ENCODE measurements at regions not wholly inside any gene's neighbourhood (a gene's known extent, or its start where the extent isn't known, plus 50 kb on each side); places are given as distances from the start of the nearest gene placed in this dataset.

GRCh38 chr10:130401860-130402765 lies 265.9 kb downstream of the GLRX3 start:
- ChIA-PET CTCF (no interaction called here), POLR2A (no interaction called here)
- DNase-seq (no peak), ATAC-seq (no peak)
- Mint-ChIP-seq H3K27me3 (ENCODE audit: low read depth) (no peaks in the 10 kb centered on the region), H3K4me3 (no peak overlapping the region), H3K27ac (no peak overlapping the region), H3K36me3 (ENCODE audit: low read depth) (no peaks in the 10 kb centered on the region), H3K9me3 (ENCODE audit: insufficient read depth) (peaks cover 3% of the 10 kb centered on the region), H3K4me1 (ENCODE audit: low read depth) (no peaks in the 10 kb centered on the region)

GRCh38 chr10:130403153-130404075 lies 267.2 kb downstream of the GLRX3 start:
- Mint-ChIP-seq H3K36me3 (ENCODE audit: low read depth) (no peaks in the 10 kb centered on the region), H3K9me3 (ENCODE audit: insufficient read depth) (no peaks in the 10 kb centered on the region), H3K4me3 (no peak overlapping the region), H3K27ac (no peak overlapping the region), H3K4me1 (ENCODE audit: low read depth) (no peaks in the 10 kb centered on the region), H3K27me3 (ENCODE audit: low read depth) (no peaks in the 10 kb centered on the region)
- POLR2A ChIA-PET = no interaction called here
- DNase-seq = no peak
- ATAC-seq = no peak
- CTCF ChIA-PET = no interaction called here

- DNase-seq (no peak), ATAC-seq (no peak)
- ChIA-PET POLR2A (no interaction called here), CTCF (no interaction called here)
- Mint-ChIP-seq H3K27ac (no peak overlapping the region), H3K4me1 (ENCODE audit: low read depth) (no peaks in the 10 kb centered on the region), H3K4me3 (no peak overlapping the region), H3K9me3 (ENCODE audit: insufficient read depth) (no peaks in the 10 kb centered on the region), H3K36me3 (ENCODE audit: low read depth) (no peaks in the 10 kb centered on the region), H3K27me3 (ENCODE audit: low read depth) (no peaks in the 10 kb centered on the region)
Measured at GRCh38 chr10:130404476-130405055, 268.4 kb downstream of the GLRX3 start.

- Mint-ChIP-seq H3K4me1 (ENCODE audit: low read depth) (no peaks in the 10 kb centered on the region), H3K9me3 (ENCODE audit: insufficient read depth) (no peaks in the 10 kb centered on the region), H3K4me3 (no peak overlapping the region), H3K27ac (no peak overlapping the region), H3K27me3 (ENCODE audit: low read depth) (no peaks in the 10 kb centered on the region), H3K36me3 (ENCODE audit: low read depth) (no peaks in the 10 kb centered on the region)
- ATAC-seq (no peak), DNase-seq (no peak)
- ChIA-PET CTCF (no interaction called here), POLR2A (no interaction called here)
Measured at GRCh38 chr10:130407052-130407451, 270.9 kb downstream of the GLRX3 start.

- no peak overlapping the region for H3K4me3 Mint-ChIP-seq
- no peak for ATAC-seq
- no peaks in the 10 kb centered on the region for H3K36me3 Mint-ChIP-seq (ENCODE audit: low read depth)
- no peak overlapping the region for H3K27ac Mint-ChIP-seq
- H3K9me3 Mint-ChIP-seq (ENCODE audit: insufficient read depth) = no peaks in the 10 kb centered on the region
- ChIA-PET CTCF (no interaction called here), POLR2A (no interaction called here)
- no peaks in the 10 kb centered on the region for H3K4me1 Mint-ChIP-seq (ENCODE audit: low read depth)
- no peaks in the 10 kb centered on the region for H3K27me3 Mint-ChIP-seq (ENCODE audit: low read depth)
- DNase-seq = no peak
Measured at GRCh38 chr10:130409331-130409730, 273.1 kb downstream of the GLRX3 start.

GRCh38 chr10:130409931-130410330 lies 273.7 kb downstream of the GLRX3 start:
- ChIA-PET CTCF (no interaction called here), POLR2A (no interaction called here)
- Mint-ChIP-seq H3K4me1 (ENCODE audit: low read depth) (no peaks in the 10 kb centered on the region), H3K36me3 (ENCODE audit: low read depth) (no peaks in the 10 kb centered on the region), H3K27ac (no peak overlapping the region), H3K9me3 (ENCODE audit: insufficient read depth) (no peaks in the 10 kb centered on the region), H3K4me3 (no peak overlapping the region), H3K27me3 (ENCODE audit: low read depth) (no peaks in the 10 kb centered on the region)
- ATAC-seq (no peak), DNase-seq (no peak)

GRCh38 chr10:130411496-130412085 lies 275.4 kb downstream of the GLRX3 start:
- ChIA-PET CTCF (no interaction called here), POLR2A (no interaction called here)
- Mint-ChIP-seq H3K4me3 (no peak overlapping the region), H3K9me3 (ENCODE audit: insufficient read depth) (no peaks in the 10 kb centered on the region), H3K36me3 (ENCODE audit: low read depth) (no peaks in the 10 kb centered on the region), H3K27ac (no peak overlapping the region), H3K27me3 (ENCODE audit: low read depth) (no peaks in the 10 kb centered on the region), H3K4me1 (ENCODE audit: low read depth) (no peaks in the 10 kb centered on the region)
- no peak for ATAC-seq
- no peak for DNase-seq

- ATAC-seq (no peak), DNase-seq (no peak)
- CTCF ChIA-PET = no interaction called here
- Mint-ChIP-seq H3K9me3 (ENCODE audit: insufficient read depth) (no peaks in the 10 kb centered on the region), H3K27me3 (ENCODE audit: low read depth) (no peaks in the 10 kb centered on the region), H3K4me3 (no peak overlapping the region), H3K4me1 (ENCODE audit: low read depth) (no peaks in the 10 kb centered on the region), H3K27ac (no peak overlapping the region), H3K36me3 (ENCODE audit: low read depth) (no peaks in the 10 kb centered on the region)
- POLR2A ChIA-PET = no interaction called here
Measured at GRCh38 chr10:130412317-130412716, 276.1 kb downstream of the GLRX3 start.

- ChIA-PET CTCF (no interaction called here), POLR2A (no interaction called here)
- Mint-ChIP-seq H3K27ac (no peak overlapping the region), H3K36me3 (ENCODE audit: low read depth) (no peaks in the 10 kb centered on the region), H3K9me3 (ENCODE audit: insufficient read depth) (no peaks in the 10 kb centered on the region), H3K27me3 (ENCODE audit: low read depth) (no peaks in the 10 kb centered on the region), H3K4me1 (ENCODE audit: low read depth) (no peaks in the 10 kb centered on the region), H3K4me3 (no peak overlapping the region)
- ATAC-seq (no peak), DNase-seq (no peak)
Measured at GRCh38 chr10:130416334-130417150, 280.4 kb downstream of the GLRX3 start.

GRCh38 chr10:130418731-130419130 lies 282.5 kb downstream of the GLRX3 start:
- CTCF ChIA-PET = no interaction called here
- Mint-ChIP-seq H3K4me1 (ENCODE audit: low read depth) (no peaks in the 10 kb centered on the region), H3K36me3 (ENCODE audit: low read depth) (no peaks in the 10 kb centered on the region), H3K27ac (no peak overlapping the region), H3K27me3 (ENCODE audit: low read depth) (no peaks in the 10 kb centered on the region), H3K9me3 (ENCODE audit: insufficient read depth) (no peaks in the 10 kb centered on the region), H3K4me3 (no peak overlapping the region)
- POLR2A ChIA-PET = no interaction called here
- DNase-seq (no peak), ATAC-seq (no peak)

- ATAC-seq (no peak), DNase-seq (no peak)
- no peaks in the 10 kb centered on the region for H3K4me1 Mint-ChIP-seq (ENCODE audit: low read depth)
- CTCF ChIA-PET = no interaction called here
- H3K27me3 Mint-ChIP-seq (ENCODE audit: low read depth) = no peaks in the 10 kb centered on the region
- H3K9me3 Mint-ChIP-seq (ENCODE audit: insufficient read depth) = no peaks in the 10 kb centered on the region
- no peak overlapping the region for H3K4me3 Mint-ChIP-seq
- POLR2A ChIA-PET = no interaction called here
- H3K36me3 Mint-ChIP-seq (ENCODE audit: low read depth) = no peaks in the 10 kb centered on the region
- no peak overlapping the region for H3K27ac Mint-ChIP-seq
Measured at GRCh38 chr10:130421909-130422308, 285.7 kb downstream of the GLRX3 start.

Measured in activated CD8-positive, alpha-beta T cell treated with anti-CD3 and anti-CD28 coated beads, Interleukin-2, amount 10 ng/mL, durations not matched to agents 7 days and 5 days (primary cell).